H1 (cell line): ENCODE measurements at regions not wholly inside any gene's neighbourhood (a gene's known extent, or its start where the extent isn't known, plus 50 kb on each side); places are given as distances from the start of the nearest gene placed in this dataset.

Experiments used
- BRCA1 ChIP-seq: IDR thresholded peaks from 2 replicates; pipeline ENCODE4 v1.6.1; 2012; ENCODE audit warnings: low read depth, low read length, improper control_type of control experiment
- CEBPB ChIP-seq: IDR thresholded peaks from 2 replicates; pipeline ENCODE4 v1.6.1; 2012; ENCODE audit warnings: low read depth, low read length
- EP300 ChIP-seq, 2 experiments: IDR thresholded peaks; 1 replicate in 1 of 2; 2 replicates in 1 of 2; pipeline ENCODE4 v1.6.1; 2011 to 2012; ENCODE audit warnings: low read depth in 2 of 2, low read length in 2 of 2, mild to moderate bottlenecking in 2 of 2, borderline replicate concordance in 1 of 2, inconsistent platforms in 1 of 2, moderate library complexity in 1 of 2
- FOSL1 ChIP-seq: IDR thresholded peaks from 2 replicates; pipeline ENCODE4 v1.6.1; 2011; ENCODE audit warnings: mild to moderate bottlenecking, low read depth, low read length, moderate library complexity; ENCODE audit not compliant: insufficient read depth
- JUN ChIP-seq: IDR thresholded peaks from 2 replicates; pipeline ENCODE4 v1.6.1; 2011; ENCODE audit warnings: low read depth, mild to moderate bottlenecking, improper control_type of control experiment, low read length
- KDM4A ChIP-seq: IDR thresholded peaks from one replicate; pipeline ENCODE4 v1.7.1; 2012; ENCODE audit warnings: low read depth, mild to moderate bottlenecking, moderate library complexity, low read length, inconsistent platforms; ENCODE audit not compliant: severe bottlenecking
- POLR2A ChIP-seq, 2 experiments: IDR thresholded peaks; 1 replicate in 1 of 2; 2 replicates in 1 of 2; pipeline ENCODE4 v1.6.1; 2011; ENCODE audit warnings: low read depth in 2 of 2, low read length in 2 of 2, mild to moderate bottlenecking in 2 of 2; ENCODE audit errors: control extremely low read depth in 1 of 2
- POLR2AphosphoS5 ChIP-seq: IDR thresholded peaks from 2 replicates; pipeline ENCODE4 v1.6.1; 2011; ENCODE audit warnings: low read depth, low read length
- RXRA ChIP-seq: IDR thresholded peaks from 2 replicates; pipeline ENCODE4 v1.6.1; 2011; ENCODE audit warnings: low read depth, mild to moderate bottlenecking, low read length, moderate library complexity; ENCODE audit not compliant: insufficient read depth
- TBP ChIP-seq: IDR thresholded peaks from 2 replicates; pipeline ENCODE4 v1.6.1; 2011; ENCODE audit warnings: low read depth, low read length, improper control_type of control experiment
- TF ChIP-seq, protein P1 (sequence below), 3 experiments: IDR thresholded peaks; 1 replicate in 2 of 3; 2 replicates in 1 of 3; pipeline versions ENCODE4 v1.5.1 to v1.6.1; 2011; ENCODE audit warnings: low read length in 3 of 3, mild to moderate bottlenecking in 3 of 3, inconsistent platforms in 2 of 3, low read depth in 1 of 3, moderate library complexity in 1 of 3; ENCODE audit not compliant: insufficient read depth in 1 of 3; ENCODE audit errors: control extremely low read depth in 1 of 3

DNA sequence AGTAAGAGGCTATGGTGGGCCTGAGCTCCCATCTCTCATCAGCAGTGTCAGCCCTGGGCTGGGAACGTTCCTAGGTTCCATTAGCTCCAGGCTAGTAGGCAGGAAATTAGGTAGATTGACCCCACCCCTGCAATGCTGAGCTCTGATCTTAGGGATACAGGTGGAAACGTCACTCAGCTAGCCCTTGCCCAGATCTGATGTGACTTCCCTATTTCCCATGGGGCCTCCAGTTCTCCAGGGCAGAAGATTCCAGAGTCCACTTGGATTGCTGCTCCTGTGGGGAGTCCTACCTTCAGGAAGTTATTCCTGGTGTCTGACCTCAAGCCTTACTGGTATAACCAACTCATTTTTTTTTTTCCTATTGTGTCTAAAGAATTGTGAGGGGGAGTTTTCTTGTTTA is 81.1 kb downstream of the EFNB1 start:
- TF ChIP-seq POLR2AphosphoS5 (no peak), BRCA1 (no peak), EP300 (IDR thresholded peaks at IDR 0.05; ENCODE audit: borderline replicate concordance in 1 of 2, low read depth in 2 of 2, low read length in 2 of 2) (no peak), JUN (no peak), POLR2A (IDR thresholded peaks at IDR 0.05; ENCODE audit: control extremely low read depth in 1 of 2, low read depth in 2 of 2, low read length in 2 of 2) (no peak), TBP (no peak), KDM4A (no peak), CEBPB (no peak), FOSL1 (no peak), RXRA (no peak)
- TF ChIP-seq, protein P1, sequence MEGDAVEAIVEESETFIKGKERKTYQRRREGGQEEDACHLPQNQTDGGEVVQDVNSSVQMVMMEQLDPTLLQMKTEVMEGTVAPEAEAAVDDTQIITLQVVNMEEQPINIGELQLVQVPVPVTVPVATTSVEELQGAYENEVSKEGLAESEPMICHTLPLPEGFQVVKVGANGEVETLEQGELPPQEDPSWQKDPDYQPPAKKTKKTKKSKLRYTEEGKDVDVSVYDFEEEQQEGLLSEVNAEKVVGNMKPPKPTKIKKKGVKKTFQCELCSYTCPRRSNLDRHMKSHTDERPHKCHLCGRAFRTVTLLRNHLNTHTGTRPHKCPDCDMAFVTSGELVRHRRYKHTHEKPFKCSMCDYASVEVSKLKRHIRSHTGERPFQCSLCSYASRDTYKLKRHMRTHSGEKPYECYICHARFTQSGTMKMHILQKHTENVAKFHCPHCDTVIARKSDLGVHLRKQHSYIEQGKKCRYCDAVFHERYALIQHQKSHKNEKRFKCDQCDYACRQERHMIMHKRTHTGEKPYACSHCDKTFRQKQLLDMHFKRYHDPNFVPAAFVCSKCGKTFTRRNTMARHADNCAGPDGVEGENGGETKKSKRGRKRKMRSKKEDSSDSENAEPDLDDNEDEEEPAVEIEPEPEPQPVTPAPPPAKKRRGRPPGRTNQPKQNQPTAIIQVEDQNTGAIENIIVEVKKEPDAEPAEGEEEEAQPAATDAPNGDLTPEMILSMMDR (IDR thresholded peaks at IDR 0.05; ENCODE audit: control extremely low read depth in 1 of 3, insufficient read depth in 1 of 3, low read depth in 1 of 3, low read length in 3 of 3): no peak
